Esophagus squamous epithelium (tissue), 4 donors: ENCODE measurements at regions not wholly inside any gene's neighbourhood (a gene's known extent, or its start where the extent isn't known, plus 50 kb on each side); places are given as distances from the start of the nearest gene placed in this dataset.

Experiments
- CTCF ChIP-seq, 6 experiments: fragments of 450-650 bp in 4 of 6; fragments of 200-600 bp in 2 of 6; sonication (generic) in 2 of 6; IDR thresholded peaks; one replicate each; pipeline ENCODE4 v1.5.1; 2016 to 2019; ENCODE audit warnings: antibody characterized with exemption in 6 of 6, mild to moderate bottlenecking in 4 of 6, moderate library complexity in 4 of 6
- POLR2A ChIP-seq, 4 donors: fragments of 450-650 bp; IDR thresholded peaks; one replicate each; pipeline ENCODE4 v1.6.1; 2017; ENCODE audit warnings: antibody characterized with exemption in 4 of 4, mild to moderate bottlenecking in 4 of 4, moderate library complexity in 3 of 4

DNA sequence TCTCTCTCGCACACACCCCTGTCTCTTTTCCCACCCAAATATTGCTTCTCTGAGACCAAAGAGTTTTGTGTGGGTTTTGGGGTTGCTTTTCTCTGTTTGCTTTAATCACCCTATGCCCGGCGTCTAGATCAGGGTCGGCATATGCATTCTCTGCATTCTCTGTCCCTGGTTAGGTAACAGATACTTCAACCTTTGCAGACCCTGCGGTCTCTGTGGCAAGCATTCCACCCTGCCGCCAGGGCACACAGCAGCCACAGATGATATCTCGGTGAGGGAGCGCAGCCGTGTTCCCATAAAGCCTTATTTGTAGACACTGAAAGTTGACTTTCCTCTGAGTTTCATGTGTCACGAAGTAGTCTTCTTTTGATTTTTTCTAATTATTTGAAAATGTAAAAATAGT, 110.4 kb upstream of the FZD10 start:
- TF ChIP-seq CTCF (IDR thresholded peaks at IDR 0.05) (no peak), POLR2A (IDR thresholded peaks at IDR 0.05) (no peak)
